K562 (cell line): ENCODE measurements at regions not wholly inside any gene's neighbourhood (a gene's known extent, or its start where the extent isn't known, plus 50 kb on each side); places are given as distances from the start of the nearest gene placed in this dataset.

Experiments
- ATAC-seq: fragments of 200-7000 bp; cut with Tn5 transposase; 3 replicates; pipeline ENCODE4 v1.9.1; 2020; ENCODE audit warnings: moderate library complexity
- BruUV-seq: library from RNA; stranded (reverse); fragments of 400-500 nt; replicated peaks from 2 replicates; lab custom pipeline; 2021; lab: Mats Ljungman, UMichigan
- CTCF ChIA-PET: fragments of 300-600 bp; formaldehyde crosslinking; extraction: SDS; loops from one replicate; lab custom pipeline; 2021; ENCODE audit warnings: low intra/inter-chr PET ratio; lab: Yijun Ruan, JAX
- POLR2A ChIA-PET: fragments of 300-600, 350-650 bp; sonication (Branson Sonifier 250); formaldehyde crosslinking; extraction: SDS; loops from one replicate; lab custom pipeline; 2021; ENCODE audit warnings: antibody characterized with exemption, inconsistent platforms; lab: Yijun Ruan, JAX
- DNase-seq, 4 experiments: peaks; one replicate each; pipeline versions ENCODE4 v3.0.0 to v3.0.0-alpha.2; 2011 to 2018; ENCODE audit warnings: low spot score in 3 of 4, mixed read lengths in 3 of 4; ENCODE audit errors: extremely low read depth in 1 of 4
- FAIRE-seq: peaks from 2 replicates; lab custom pipeline; 2011; peaks lifted over from hg19 to GRCh38; lab: Jason Lieb, UNC
- H2AFZ ChIP-seq: 2 replicates; pipeline ENCODE4 v1.6.0; 2011; ENCODE audit warnings: low read depth, low read length, control low read depth, inconsistent platforms
- H3K27ac ChIP-seq: fragments of 200-600 bp; 3 replicates; pipeline ENCODE4 v1.8.0; 2011; ENCODE audit warnings: low read depth, mild to moderate bottlenecking, control low read depth, inconsistent platforms, low read length, moderate library complexity, mixed read lengths; ENCODE audit errors: extremely low read depth
- H3K27me3 ChIP-seq, 2 experiments: fragments of 300-600 bp in 1 of 2; 2 replicates in 1 of 2; 3 replicates in 1 of 2; pipeline versions ENCODE4 v1.6.0 to v1.8.0; 2011; ENCODE audit warnings: inconsistent platforms in 2 of 2, low read length in 2 of 2, mild to moderate bottlenecking in 1 of 2, mixed read lengths in 1 of 2, moderate library complexity in 1 of 2; ENCODE audit not compliant: control insufficient read depth in 2 of 2, insufficient read depth in 2 of 2
- H3K36me3 ChIP-seq: fragments of 300-600 bp; 3 replicates; pipeline ENCODE4 v1.8.0; 2011; ENCODE audit warnings: mild to moderate bottlenecking, low read length, inconsistent platforms; ENCODE audit not compliant: control insufficient read depth, insufficient read depth
- H3K4me1 ChIP-seq, 2 experiments: fragments of 200-600 bp in 1 of 2; replicated peaks in 1 of 2; 2 replicates in 1 of 2; 3 replicates in 1 of 2; pipeline versions ENCODE4 v1.5.1 to v1.8.0; 2011; ENCODE audit warnings: inconsistent platforms in 2 of 2, low read length in 2 of 2, mild to moderate bottlenecking in 1 of 2, mixed read lengths in 1 of 2, moderate library complexity in 1 of 2; ENCODE audit not compliant: control insufficient read depth in 2 of 2, insufficient read depth in 2 of 2
- H3K4me2 ChIP-seq: 2 replicates; pipeline ENCODE4 v1.6.1; 2011; ENCODE audit warnings: low read length, control low read depth, inconsistent platforms, mixed read lengths; ENCODE audit not compliant: insufficient read depth
- H3K4me3 ChIP-seq: fragments of 200-600 bp; sonication (generic), shearing (Covaris generic); 2 replicates; pipeline ENCODE4 v1.5.1; 2016; ENCODE audit warnings: control low read depth, inconsistent platforms
- H3K79me2 ChIP-seq: fragments of 200-600 bp; 3 replicates; pipeline ENCODE4 v1.8.0; 2011; ENCODE audit warnings: low read length, inconsistent platforms; ENCODE audit not compliant: control insufficient read depth, insufficient read depth
- H3K9ac ChIP-seq, 2 experiments: 2 replicates each; pipeline versions ENCODE4 v1.6.0 to v1.6.1; 2011; ENCODE audit warnings: low read depth in 2 of 2, low read length in 2 of 2, control low read depth in 1 of 2, inconsistent platforms in 1 of 2, mild to moderate bottlenecking in 1 of 2, mixed read lengths in 1 of 2; ENCODE audit not compliant: insufficient read depth in 1 of 2
- H3K9me1 ChIP-seq: one replicate; pipeline ENCODE4 v1.6.0; 2011; ENCODE audit warnings: inconsistent platforms, mild to moderate bottlenecking, low read length, moderate library complexity; ENCODE audit not compliant: control insufficient read depth, insufficient read depth
- H3K9me3 ChIP-seq: replicated peaks from 2 replicates; pipeline ENCODE4 v1.5.1; 2011; ENCODE audit warnings: low read depth, low read length, inconsistent platforms; ENCODE audit not compliant: control insufficient read depth, insufficient read depth
- H4K20me1 ChIP-seq: replicated peaks from 2 replicates; pipeline ENCODE4 v1.6.1; 2011; ENCODE audit warnings: low read length, inconsistent platforms, mixed read lengths; ENCODE audit not compliant: control insufficient read depth, insufficient read depth
- ADNP ChIP-seq: fragments of 200-800 bp; sonication (Bioruptor generic); IDR thresholded peaks from 2 replicates; pipeline ENCODE4 v1.6.1; 2016; ENCODE audit warnings: missing genetic modification characterization, missing compliant biosample characterization
- C11orf30 ChIP-seq: fragments of 450-650 bp; IDR thresholded peaks from 2 replicates; pipeline ENCODE4 v1.6.1; 2016; ENCODE audit warnings: low read depth, mild to moderate bottlenecking
- COPS2 ChIP-seq: fragments of 450-650 bp; conservative IDR thresholded peaks from 2 replicates; pipeline ENCODE4 v1.6.1; 2016; ENCODE audit warnings: mild to moderate bottlenecking, moderate library complexity
- FOXJ2 ChIP-seq: fragments of 200-800 bp; sonication (Bioruptor generic); IDR thresholded peaks from 2 replicates; pipeline ENCODE4 v1.6.1; 2016; ENCODE audit warnings: missing genetic modification characterization, missing compliant biosample characterization
- JUNB ChIP-seq: fragments of 450-650 bp; formaldehyde crosslinking; conservative IDR thresholded peaks from 2 replicates; pipeline ENCODE4 v1.4.0; 2020; ENCODE audit warnings: mild to moderate bottlenecking
- KDM2B ChIP-seq: fragments of 250-450 bp; sonication (Bioruptor Pico); IDR thresholded peaks from 2 replicates; pipeline ENCODE4 v1.8.0; 2021; ENCODE audit warnings: mild to moderate bottlenecking, moderate library complexity
- MIER1 ChIP-seq: fragments of 450-650 bp; IDR thresholded peaks from 2 replicates; pipeline ENCODE4 v1.6.1; 2016; ENCODE audit warnings: antibody characterized with exemption, mild to moderate bottlenecking, low read depth
- RBM22 ChIP-seq: fragments of 200-400 bp; formaldehyde crosslinking; IDR thresholded peaks from 2 replicates; pipeline ENCODE4 v1.6.1; 2018; ENCODE audit warnings: low read length, low read depth; ENCODE audit not compliant: poor library complexity, severe bottlenecking
- TFAM ChIP-seq: fragments of 250-450 bp; sonication (Bioruptor Pico); conservative IDR thresholded peaks from 2 replicates; pipeline ENCODE4 v1.5.0; 2021; ENCODE audit warnings: mild to moderate bottlenecking, moderate library complexity
- ZEB2 ChIP-seq: fragments of 450-650 bp; IDR thresholded peaks from 2 replicates; pipeline ENCODE4 v1.6.1; 2016
- ZNF507 ChIP-seq: conservative IDR thresholded peaks from 2 replicates; pipeline ENCODE4 v1.6.1; 2017; ENCODE audit warnings: missing genetic modification characterization, missing compliant biosample characterization
- ZZZ3 ChIP-seq: fragments of 450-650 bp; IDR thresholded peaks from 2 replicates; pipeline ENCODE4 v1.6.1; 2016; ENCODE audit warnings: antibody characterized with exemption, mild to moderate bottlenecking, moderate library complexity
- WGBS: fragments of 100-300 bp; shearing (Covaris generic); methylation state at CpG from one replicate; pipeline ENCODE4 v1.1.6; 2016; ENCODE audit warnings: low coverage, mixed read lengths; ENCODE audit not compliant: insufficient coverage; ENCODE audit errors: missing lambda C conversion rate; 5-methylcytosine and 5-hydroxymethylcytosine counted together
- in situ Hi-C: fragments of 300-500 bp; cut with MboI; formaldehyde crosslinking; loops from 4 replicates; pipeline ENCODE4 v1.15.0; 2018; ENCODE audit warnings: inconsistent platforms, mixed read lengths
- intact Hi-C: fragments of 100-400 bp; cut with micrococcal nuclease; formaldehyde crosslinking; loops from 2 replicates; pipeline ENCODE4 v1.14.2; 2022
- TF ChIP-seq, protein P1 (sequence below): fragments of 450-650 bp; formaldehyde crosslinking; IDR thresholded peaks from 2 replicates; pipeline ENCODE4 v1.4.0; 2022; ENCODE audit warnings: mild to moderate bottlenecking, moderate library complexity

- TF ChIP-seq, protein P1, sequence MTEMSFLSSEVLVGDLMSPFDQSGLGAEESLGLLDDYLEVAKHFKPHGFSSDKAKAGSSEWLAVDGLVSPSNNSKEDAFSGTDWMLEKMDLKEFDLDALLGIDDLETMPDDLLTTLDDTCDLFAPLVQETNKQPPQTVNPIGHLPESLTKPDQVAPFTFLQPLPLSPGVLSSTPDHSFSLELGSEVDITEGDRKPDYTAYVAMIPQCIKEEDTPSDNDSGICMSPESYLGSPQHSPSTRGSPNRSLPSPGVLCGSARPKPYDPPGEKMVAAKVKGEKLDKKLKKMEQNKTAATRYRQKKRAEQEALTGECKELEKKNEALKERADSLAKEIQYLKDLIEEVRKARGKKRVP: no peak
- no peak for TF ChIP-seq KDM2B (CRISPR knock-in tag)
- TF ChIP-seq COPS2: no peak
These were observed 62.8 kb upstream of the SACS start (continued) for GRCh38 chr13:23496255-23496654.

DNA sequence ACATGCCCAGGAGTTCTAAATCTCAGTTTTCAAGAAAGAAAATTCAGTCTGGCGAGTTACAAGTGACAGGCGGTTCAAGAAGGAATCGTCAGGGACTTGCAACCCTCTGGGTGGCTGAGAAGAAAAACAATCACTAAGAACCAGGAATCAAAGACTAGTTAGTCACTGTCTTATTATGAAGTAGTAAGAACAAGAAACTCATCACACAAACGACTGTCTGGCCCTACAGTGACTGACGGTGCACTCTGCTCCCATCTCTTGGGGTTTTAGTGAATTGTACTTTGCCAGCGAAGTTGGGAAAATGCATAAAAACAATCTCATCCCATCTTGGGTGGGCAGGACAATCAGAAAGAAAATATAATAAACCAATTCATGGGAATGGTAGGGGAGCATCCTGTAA is 63.7 kb upstream of the SACS start:
- Histone ChIP-seq H3K9me3 (no peaks in the 10 kb centered on the region), H3K9ac (no peak overlapping the region), H3K4me1 (no peaks in the 10 kb centered on the region), H3K79me2 (no peaks in the 10 kb centered on the region), H3K27me3 (no peaks in the 10 kb centered on the region; a peak in 1 of 5 replicates), H3K27ac (no peak overlapping the region), H3K9me1 (no peaks in the 10 kb centered on the region), H3K4me3 (no peak overlapping the region), H3K4me2 (no peak overlapping the region), H4K20me1 (no peaks in the 10 kb centered on the region), H2AFZ (no peak overlapping the region), H3K36me3 (no peaks in the 10 kb centered on the region)
- ChIA-PET POLR2A (no interaction called here), CTCF (interaction anchor here (0.7 kb wide), 1 partner anchor 9 kb away, joined by 3 read pairs; no protein-coding TSS in a partner anchor)
- no peak for ATAC-seq
- BruUV-seq: no TSS peak
- intact Hi-C loops: no loop called here
- 0% methylated on average over 6 of the region's 6 CpGs for WGBS
- no peak for TF ChIP-seq ZZZ3
- no peak for TF ChIP-seq ZEB2
- TF ChIP-seq C11orf30: no peak
- no peak for TF ChIP-seq ADNP (tag)
- no peak for TF ChIP-seq ZNF507
- TF ChIP-seq RBM22: no peak
- no peak for TF ChIP-seq JUNB
- TF ChIP-seq TFAM: no peak
- TF ChIP-seq MIER1: no peak
- no peak for TF ChIP-seq FOXJ2
- in situ Hi-C loops: no loop called here
- no peak for FAIRE-seq
- DNase-seq: no peak
